SK-N-MC (cell line): ENCODE measurements at regions not wholly inside any gene's neighbourhood (a gene's known extent, or its start where the extent isn't known, plus 50 kb on each side); places are given as distances from the start of the nearest gene placed in this dataset.

Experiments used
- DNase-seq: peaks from one replicate; pipeline ENCODE4 v3.0.0-alpha.2; 2011; ENCODE audit warnings: low read depth, low spot score
- H3K27ac ChIP-seq: fragments of 200-600 bp; sonication (generic); 2 replicates; pipeline ENCODE4 v1.5.1; 2016; ENCODE audit warnings: mixed run types
- H3K36me3 ChIP-seq: fragments of 200-600 bp; sonication (generic); 2 replicates; pipeline ENCODE4 v1.6.1; 2017; ENCODE audit warnings: antibody characterized with exemption, low read length, mixed read lengths; ENCODE audit not compliant: insufficient read depth
- H3K4me3 ChIP-seq: fragments of 200-600 bp; sonication (generic); 2 replicates; pipeline ENCODE4 v1.5.1; 2016
- H3K9ac ChIP-seq: fragments of 200-600 bp; sonication (generic); 2 replicates; pipeline ENCODE4 v1.8.0; 2017; ENCODE audit warnings: mixed run types, mixed read lengths; ENCODE audit not compliant: insufficient read length
- H3K9me3 ChIP-seq: fragments of 200-600 bp; sonication (generic); 2 replicates; pipeline ENCODE4 v1.6.1; 2017; ENCODE audit warnings: low read depth, mild to moderate bottlenecking, antibody characterized with exemption, low read length, moderate library complexity, mixed read lengths
- EZH2 ChIP-seq: fragments of 200-600 bp; sonication (generic); IDR thresholded peaks from one replicate; pipeline ENCODE4 v1.6.1; 2017; ENCODE audit warnings: antibody characterized with exemption
- FOXP2 ChIP-seq: optimal IDR thresholded peaks from 2 replicates; pipeline ENCODE3; 2011; ENCODE audit warnings: mild to moderate bottlenecking, moderate library complexity; ENCODE audit not compliant: insufficient read depth; ENCODE audit errors: extremely low read length, control extremely low read depth
- POLR2AphosphoS5 ChIP-seq: IDR thresholded peaks from 2 replicates; pipeline ENCODE4 v1.6.1; 2012; ENCODE audit warnings: mild to moderate bottlenecking, low read depth, low read length, borderline replicate concordance

GRCh38 chr21:18498431-18498830, 94.8 kb upstream of the TMPRSS15 start:
- no peak for DNase-seq
- H3K9ac ChIP-seq: no peak overlapping the region
- H3K4me3 ChIP-seq: no peak overlapping the region
- H3K36me3 ChIP-seq: no peaks in the 10 kb centered on the region
- TF ChIP-seq FOXP2 (no peak), POLR2AphosphoS5 (no peak), EZH2 (no peak)
- no peak overlapping the region for H3K27ac ChIP-seq
- no peaks in the 10 kb centered on the region for H3K9me3 ChIP-seq

GRCh38 chr21:18499761-18500376, 96.3 kb upstream of the TMPRSS15 start:
- H3K9me3 ChIP-seq: no peaks in the 10 kb centered on the region
- no peak for TF ChIP-seq POLR2AphosphoS5
- TF ChIP-seq FOXP2: no peak
- no peak for TF ChIP-seq EZH2
- H3K4me3 ChIP-seq: no peak overlapping the region
- no peaks in the 10 kb centered on the region for H3K36me3 ChIP-seq
- no peak overlapping the region for H3K27ac ChIP-seq
- no peak overlapping the region for H3K9ac ChIP-seq
- peak; percentile 50 for DNase-seq

GRCh38 chr21:18518054-18518481, 114.5 kb upstream of the TMPRSS15 start:
- no peak for TF ChIP-seq POLR2AphosphoS5
- TF ChIP-seq EZH2: no peak
- TF ChIP-seq FOXP2: no peak
- H3K9ac ChIP-seq: no peak overlapping the region
- H3K36me3 ChIP-seq: no peaks in the 10 kb centered on the region
- no peak overlapping the region for H3K27ac ChIP-seq
- H3K9me3 ChIP-seq: no peaks in the 10 kb centered on the region
- no peak for DNase-seq
- no peak overlapping the region for H3K4me3 ChIP-seq

DNA sequence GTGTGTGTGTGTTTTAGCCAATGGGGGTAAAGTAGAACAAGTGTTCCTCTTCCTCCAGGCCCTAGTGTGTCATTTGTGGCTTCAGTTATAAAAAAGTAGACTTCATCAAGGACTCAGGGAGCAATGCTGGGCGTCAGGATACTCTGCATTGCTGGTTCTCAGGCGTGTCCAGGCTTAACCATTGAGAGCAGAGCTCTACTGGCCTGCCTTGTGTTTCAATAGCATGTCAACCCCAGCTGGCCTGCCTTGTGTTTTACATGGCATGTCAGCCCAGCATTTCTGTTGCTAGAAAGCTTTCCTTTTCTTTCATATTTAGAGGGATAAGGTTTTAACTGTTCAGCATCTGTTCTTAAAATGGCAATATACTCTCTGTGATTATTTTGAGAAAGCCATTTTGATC, 117.6 kb upstream of the TMPRSS15 start:
- H3K9me3 ChIP-seq: no peaks in the 10 kb centered on the region
- no peak overlapping the region for H3K27ac ChIP-seq
- no peak for TF ChIP-seq EZH2
- no peak for TF ChIP-seq FOXP2
- TF ChIP-seq POLR2AphosphoS5: no peak
- H3K9ac ChIP-seq: no peak overlapping the region
- no peak for DNase-seq
- no peaks in the 10 kb centered on the region for H3K36me3 ChIP-seq
- no peak overlapping the region for H3K4me3 ChIP-seq

GRCh38 chr21:18522181-18522972, 118.8 kb upstream of the TMPRSS15 start:
- no peak for TF ChIP-seq FOXP2
- no peak for TF ChIP-seq POLR2AphosphoS5
- TF ChIP-seq EZH2: no peak
- Histone ChIP-seq H3K27ac (no peak overlapping the region), H3K9me3 (no peaks in the 10 kb centered on the region), H3K36me3 (no peaks in the 10 kb centered on the region), H3K4me3 (no peak overlapping the region), H3K9ac (no peak overlapping the region)
- no peak for DNase-seq

GRCh38 chr21:18524097-18524880, 120.7 kb upstream of the TMPRSS15 start:
- H3K9me3 ChIP-seq: no peaks in the 10 kb centered on the region
- no peak for DNase-seq
- no peak overlapping the region for H3K27ac ChIP-seq
- no peak overlapping the region for H3K4me3 ChIP-seq
- H3K9ac ChIP-seq: no peak overlapping the region
- TF ChIP-seq EZH2: no peak
- TF ChIP-seq POLR2AphosphoS5: no peak
- no peak for TF ChIP-seq FOXP2
- no peaks in the 10 kb centered on the region for H3K36me3 ChIP-seq

DNA sequence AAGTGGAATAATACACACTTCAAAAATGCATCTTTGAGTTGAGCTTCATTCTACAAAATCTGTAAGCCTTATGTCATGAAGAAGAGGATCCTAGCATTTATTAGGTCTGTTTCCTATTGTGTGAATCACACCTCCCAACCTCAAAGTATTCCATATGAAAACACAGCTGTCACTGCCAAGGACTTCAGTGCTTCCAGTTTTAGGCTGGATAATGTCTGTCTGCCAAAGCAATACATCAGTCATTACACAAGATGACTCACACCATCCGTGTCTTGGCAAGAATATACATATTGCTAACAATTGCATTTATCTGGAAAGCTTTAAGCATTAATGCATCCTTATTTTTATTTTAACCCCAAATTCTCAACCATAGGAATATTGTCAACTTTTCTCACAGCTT, 125.7 kb upstream of the TMPRSS15 start:
- H3K9ac ChIP-seq: no peak overlapping the region
- TF ChIP-seq POLR2AphosphoS5: no peak
- no peak for TF ChIP-seq EZH2
- no peak for TF ChIP-seq FOXP2
- no peaks in the 10 kb centered on the region for H3K36me3 ChIP-seq
- no peak overlapping the region for H3K27ac ChIP-seq
- no peaks in the 10 kb centered on the region for H3K9me3 ChIP-seq
- H3K4me3 ChIP-seq: no peak overlapping the region
- no peak for DNase-seq

DNA sequence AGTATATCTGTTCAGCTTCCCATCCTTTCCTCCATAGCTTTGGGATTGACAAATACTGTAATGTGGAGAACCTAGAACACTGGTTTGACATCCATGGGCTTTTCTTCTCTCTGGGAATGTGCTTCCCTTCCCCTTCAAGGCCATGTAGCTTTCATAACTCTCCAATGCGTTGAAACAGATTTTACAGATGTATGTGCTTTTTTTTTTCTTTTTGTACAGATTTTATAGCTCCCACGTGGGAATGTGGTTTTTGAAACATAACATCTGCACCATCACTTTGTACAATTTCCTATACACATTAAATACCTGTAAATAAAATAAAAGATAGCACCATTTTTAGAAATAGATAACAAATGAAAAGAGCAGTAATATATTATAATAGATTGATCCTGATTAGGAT, 138.5 kb upstream of the TMPRSS15 start:
- no peaks in the 10 kb centered on the region for H3K36me3 ChIP-seq
- no peak overlapping the region for H3K9ac ChIP-seq
- no peak for DNase-seq
- no peak overlapping the region for H3K4me3 ChIP-seq
- no peak overlapping the region for H3K27ac ChIP-seq
- H3K9me3 ChIP-seq: no peaks in the 10 kb centered on the region
- TF ChIP-seq EZH2: no peak
- no peak for TF ChIP-seq FOXP2
- TF ChIP-seq POLR2AphosphoS5: no peak

GRCh38 chr21:18545908-18546307, 142.3 kb upstream of the TMPRSS15 start:
- H3K9ac ChIP-seq: no peak overlapping the region
- TF ChIP-seq FOXP2: no peak
- TF ChIP-seq POLR2AphosphoS5: no peak
- TF ChIP-seq EZH2: no peak
- H3K4me3 ChIP-seq: no peak overlapping the region

More at GRCh38 chr21:18545908-18546307, 142.3 kb upstream of the TMPRSS15 start:
- H3K36me3 ChIP-seq: no peaks in the 10 kb centered on the region
- H3K9me3 ChIP-seq: no peaks in the 10 kb centered on the region
- DNase-seq: no peak
- no peak overlapping the region for H3K27ac ChIP-seq
